Activated naive CD4-positive, alpha-beta T cell treated with Interleukin-2 at 50 U/mL for 16 hours (primary cell): ENCODE measurements at regions not wholly inside any gene's neighbourhood (a gene's known extent, or its start where the extent isn't known, plus 50 kb on each side); places are given as distances from the start of the nearest gene placed in this dataset.
"Not testable (repeated sequence)": the region's sequence is repeated elsewhere in the genome, so short reads cannot be mapped to it uniquely, and the experiment has no call there.

Experiments used
- DNase-seq: peaks from one replicate; pipeline ENCODE4 v3.0.0-alpha.2; 2020

DNA sequence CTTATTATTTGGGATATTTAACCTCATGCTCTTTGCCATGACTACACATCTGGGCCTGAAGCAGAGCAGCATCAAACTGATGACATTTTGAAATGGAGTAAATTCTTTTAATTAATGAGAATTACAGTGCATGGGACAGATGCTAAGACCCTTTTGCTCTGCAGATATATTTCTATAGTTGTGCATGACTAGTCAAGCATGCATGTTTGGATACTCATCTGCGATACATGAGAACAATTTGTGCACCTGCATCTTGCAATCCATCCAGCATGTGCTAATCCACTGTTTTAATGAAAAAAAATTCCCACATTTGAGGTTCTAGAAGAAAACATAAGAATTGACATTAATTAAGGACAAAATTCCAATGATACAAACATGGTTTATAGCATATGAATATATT lies 1047.6 kb upstream of the ACO1 start:
- no peak for DNase-seq

DNA sequence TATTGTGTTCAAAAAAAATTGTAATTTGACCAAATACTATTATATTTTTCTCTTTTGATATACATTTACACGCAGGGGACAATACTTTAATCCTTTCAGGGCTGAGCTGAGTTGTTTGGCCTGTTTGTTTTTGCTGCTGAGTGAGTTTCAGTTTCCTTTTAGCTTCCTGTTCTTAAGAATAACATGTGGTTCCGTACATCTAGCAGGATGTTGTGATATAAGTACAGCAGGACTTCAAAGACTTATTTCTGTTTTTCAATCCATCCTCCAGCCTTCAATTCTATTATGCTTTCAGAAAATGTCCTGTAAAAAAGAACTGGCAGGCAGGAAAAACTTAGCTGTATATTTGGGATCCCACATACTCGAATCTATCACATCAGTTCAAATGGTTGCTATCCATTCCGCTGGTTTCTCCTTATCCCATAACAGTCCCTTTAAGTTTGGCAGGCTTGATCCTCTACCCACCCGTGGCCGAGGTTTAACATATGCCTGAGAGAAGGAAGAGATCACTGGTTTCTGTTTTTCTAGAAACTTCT lies 1037.3 kb upstream of the ACO1 start:
- no peak for DNase-seq

DNA sequence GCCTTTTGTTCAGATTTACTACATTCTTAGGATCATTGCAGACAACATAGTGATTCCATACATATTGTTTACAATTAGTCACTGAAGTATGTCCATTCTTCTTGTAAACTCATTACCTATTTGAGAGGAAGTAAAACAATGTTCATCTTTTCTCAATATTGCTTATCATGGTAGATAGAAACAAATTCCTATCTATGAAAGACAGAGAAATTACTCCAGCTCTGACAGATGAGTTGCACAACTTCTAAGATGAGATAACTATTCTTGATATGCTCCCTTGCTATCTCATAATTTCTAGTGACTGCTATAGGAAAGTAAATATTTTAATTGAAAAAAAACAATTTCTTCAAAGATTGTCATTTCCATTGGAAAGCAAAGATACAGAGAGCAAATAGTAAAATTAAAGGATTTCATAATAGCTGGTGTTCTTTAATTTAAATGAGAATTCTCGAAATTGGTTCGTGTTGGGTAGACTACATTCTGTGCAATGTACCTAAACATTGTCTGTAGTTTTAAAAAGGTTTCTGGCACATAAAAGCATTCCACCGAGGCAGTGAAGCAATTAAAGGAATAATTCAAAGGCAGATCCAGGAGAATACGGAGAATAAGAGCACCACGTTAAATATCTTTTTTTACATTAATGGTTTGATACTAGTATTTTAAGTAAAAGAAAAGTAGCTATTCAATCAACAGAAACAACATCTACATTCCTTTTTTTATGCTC lies 1029.1 kb upstream of the ACO1 start:
- DNase-seq, result no peak

DNA sequence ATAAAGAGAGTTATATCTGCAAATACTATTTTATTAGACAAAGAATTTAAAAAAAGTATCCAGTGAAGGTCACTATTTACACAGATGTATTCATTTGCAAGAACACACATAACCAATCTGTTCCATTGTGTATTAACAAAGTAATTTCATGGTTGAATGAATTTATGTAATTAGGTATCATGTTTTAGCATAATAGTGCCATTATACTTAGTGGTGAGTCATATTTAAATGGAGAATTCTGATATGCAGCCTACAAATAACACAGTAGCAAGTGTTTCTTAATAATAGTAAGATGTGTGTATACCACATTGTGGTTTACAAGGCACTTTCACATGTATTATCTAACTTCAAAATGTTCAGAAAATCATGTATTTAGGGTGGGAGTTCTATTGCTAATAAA lies 1028.5 kb upstream of the ACO1 start:
- DNase-seq, result no peak

DNA sequence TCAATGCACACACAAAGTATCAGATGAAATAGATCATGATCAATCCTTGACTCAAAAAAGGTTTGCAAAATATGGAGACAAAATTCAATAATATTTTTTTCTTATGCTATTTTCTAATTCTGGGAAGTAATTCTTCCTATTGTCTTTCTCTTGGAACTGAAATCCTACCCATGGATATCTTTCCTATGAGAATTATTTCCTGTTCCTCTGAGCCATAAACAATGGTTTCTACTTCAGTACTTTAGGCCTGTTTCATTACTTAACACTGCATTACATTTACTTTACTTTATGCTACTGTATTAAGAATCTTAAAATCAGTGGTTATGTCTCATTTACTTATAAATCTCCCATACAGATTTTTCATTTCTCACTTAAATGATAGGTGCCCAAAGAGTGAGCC lies 1025.4 kb upstream of the ACO1 start:
- DNase-seq, result no peak

DNA sequence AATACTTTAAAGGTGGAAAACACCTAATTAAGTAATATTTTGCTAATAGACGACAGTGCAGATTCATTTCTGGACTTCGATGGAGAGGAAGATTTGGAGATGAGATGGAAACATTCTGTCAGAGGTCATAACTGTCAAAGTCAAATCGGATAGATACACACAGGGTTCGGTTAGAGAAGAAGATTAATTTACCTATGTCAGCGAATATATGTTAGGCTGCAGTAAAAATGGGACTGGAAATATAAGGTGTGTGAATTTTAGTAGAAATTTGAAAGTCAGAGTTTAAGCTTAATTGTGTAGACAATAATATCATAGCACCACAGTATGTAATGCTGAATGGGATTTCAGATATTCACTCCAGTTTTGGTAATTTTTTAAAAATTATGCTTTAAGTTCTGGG lies 1020.3 kb upstream of the ACO1 start:
- no peak for DNase-seq

DNA sequence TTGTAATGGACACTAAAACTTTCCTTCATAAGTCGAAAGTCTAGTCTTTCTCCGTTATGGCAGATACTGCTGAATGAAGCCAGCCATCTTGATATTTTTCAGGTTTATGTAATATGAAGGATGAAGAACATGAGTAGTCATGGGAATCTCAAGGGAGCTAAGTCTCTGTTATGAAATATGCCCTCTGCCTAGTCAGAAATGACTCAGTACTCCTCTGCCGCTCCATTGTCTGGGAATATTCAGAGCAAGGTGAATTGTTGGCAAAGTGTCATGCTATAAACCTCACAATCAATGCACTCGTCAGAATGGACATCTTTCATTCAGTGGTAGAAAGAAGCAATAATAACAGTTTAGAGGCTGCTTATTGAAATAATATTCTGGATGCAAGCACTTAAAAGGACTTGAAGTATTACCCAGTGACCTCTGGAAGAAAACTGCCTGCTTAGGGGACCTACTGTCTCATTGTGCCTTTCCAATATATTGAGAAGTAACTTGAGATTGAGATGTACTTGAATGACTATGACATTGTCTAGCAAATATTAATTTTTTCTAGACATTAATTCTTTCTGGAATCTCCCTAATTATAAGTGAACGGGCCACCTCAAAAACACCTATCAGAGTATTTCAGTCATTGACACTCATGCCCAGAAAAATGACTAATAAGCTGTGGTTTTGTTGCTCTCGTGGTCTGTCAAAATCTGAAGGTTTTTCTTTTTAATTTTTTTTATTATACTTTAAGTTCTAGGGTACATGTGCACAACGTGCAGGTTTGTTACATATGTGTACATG lies 1011.5 kb upstream of the ACO1 start:
- no peak for DNase-seq

DNA sequence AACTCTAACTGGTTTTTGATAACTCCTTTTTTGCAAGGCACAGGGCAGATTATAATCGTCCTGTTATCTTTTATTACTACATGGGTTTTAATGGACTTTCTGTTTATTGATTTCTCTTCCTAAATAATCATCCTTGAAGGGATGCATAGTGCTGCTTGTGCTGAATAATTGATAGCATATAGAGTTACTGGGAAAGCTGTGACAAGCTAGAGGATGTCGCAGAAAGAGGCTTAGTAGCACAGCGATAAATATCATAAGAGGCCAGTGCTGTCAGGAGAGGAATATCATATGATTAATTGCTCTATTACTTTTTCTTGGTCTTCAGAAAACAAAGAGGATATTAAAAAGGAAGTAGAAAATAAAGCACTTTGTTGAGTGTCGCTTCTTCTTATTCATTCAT lies 1007.1 kb upstream of the ACO1 start:
- no peak for DNase-seq

DNA sequence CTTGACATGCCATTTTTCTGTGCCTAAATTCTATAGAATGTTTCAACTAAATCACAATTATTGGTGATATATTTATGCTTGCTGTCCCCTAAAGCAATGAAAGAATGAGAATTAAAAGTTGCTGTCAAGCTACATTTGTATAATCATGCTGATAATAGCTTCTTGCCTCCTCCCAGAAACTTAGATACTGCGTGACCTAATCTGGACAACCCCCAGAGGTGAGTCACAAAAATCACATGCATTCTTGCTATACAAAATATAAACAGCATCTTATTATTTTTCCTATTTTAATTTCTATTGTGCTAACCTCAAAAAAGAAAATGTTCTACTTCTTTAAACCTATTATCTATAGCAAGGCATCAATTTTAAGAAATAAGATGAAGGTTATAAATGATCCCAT lies 995.8 kb upstream of the ACO1 start:
- no peak for DNase-seq

DNA sequence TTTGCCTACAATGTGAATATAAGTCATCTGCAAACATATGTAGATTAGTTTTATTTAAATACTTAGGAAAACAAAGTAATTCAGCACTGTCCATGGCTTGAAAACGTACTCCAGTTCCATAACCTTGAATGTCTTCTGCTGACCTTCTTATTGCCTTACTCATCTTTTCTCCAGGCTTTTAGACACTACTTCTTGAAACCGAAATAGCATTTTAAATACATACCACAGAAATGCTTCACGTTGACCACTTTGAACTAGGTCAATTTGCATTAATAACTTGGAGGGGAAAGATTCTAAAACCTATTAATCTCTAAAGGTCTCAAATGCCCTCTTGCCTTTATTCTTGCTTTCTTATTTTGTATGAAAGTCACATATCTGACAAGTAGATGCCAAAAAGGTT lies 995.4 kb upstream of the ACO1 start:
- DNase-seq, result no peak

DNA sequence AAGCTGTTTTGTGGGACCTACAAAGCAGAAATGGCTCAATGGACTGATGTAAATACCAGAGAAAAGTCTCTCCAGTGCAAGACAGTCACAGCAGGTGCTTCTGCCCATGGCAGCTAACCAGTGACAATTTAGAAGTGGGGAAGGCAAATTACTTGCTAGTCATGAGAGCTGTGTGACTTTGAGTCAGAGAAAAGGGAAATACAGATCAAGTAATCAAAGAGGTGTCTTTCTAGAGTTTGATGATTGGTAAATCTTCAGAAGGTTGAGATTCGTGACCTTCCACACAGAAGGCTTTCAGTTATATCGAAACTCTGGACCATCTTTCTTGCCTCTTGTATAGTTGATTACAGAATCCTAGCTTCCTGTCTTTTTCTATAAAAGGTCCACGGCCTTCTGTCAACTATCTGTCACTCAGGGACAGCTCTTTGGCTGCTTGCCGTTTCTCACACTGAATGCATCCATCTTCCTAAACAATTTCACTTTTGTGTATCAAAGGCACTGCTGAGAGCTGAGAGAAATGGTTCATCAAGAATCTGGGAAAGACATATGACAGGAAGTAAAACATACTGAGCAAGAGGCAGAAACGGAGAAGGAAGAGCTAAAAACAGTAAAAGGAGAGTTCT lies 993.9 kb upstream of the ACO1 start:
- DNase-seq, result no peak

DNA sequence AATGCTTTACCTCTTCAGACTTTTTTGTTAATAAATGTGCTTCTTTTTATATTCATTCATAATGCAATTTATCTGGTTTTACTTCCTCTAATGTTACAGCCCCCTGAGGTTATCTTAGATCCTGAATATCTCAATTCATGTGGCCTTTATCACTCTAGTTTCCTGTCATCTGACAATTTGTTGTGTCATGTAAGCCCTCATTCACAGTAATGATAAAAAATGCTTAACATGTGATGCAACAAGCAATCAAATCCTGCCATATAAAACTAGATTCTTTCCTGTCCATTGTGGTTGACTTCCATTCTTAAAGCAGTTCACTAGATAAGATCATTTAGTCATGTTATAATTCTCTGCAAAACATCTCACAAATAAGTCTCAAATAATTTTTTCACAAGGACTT lies 991.2 kb upstream of the ACO1 start:
- no peak for DNase-seq

DNA sequence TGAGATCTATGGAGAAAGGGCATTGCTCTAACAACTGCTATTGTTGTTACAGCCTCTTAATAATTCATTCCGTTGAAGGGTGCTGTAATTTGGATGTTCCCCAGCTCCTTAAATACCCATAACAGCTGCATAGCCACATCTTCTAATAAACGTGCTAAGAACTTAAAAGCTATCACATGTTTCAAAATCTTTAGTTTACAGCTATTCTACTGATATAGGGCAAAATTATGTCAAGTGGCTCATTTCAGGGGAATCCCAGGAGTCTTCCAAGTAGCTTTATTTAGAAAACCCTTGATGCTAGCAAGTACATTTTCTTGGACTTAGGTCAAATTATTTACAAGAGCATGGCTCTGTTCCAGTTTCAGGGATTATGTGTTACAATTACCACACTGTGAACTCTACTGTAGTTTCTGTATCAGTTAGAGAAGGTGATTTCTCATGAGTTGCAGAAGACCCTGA lies 990.4 kb upstream of the ACO1 start:
- DNase-seq, result no peak

DNA sequence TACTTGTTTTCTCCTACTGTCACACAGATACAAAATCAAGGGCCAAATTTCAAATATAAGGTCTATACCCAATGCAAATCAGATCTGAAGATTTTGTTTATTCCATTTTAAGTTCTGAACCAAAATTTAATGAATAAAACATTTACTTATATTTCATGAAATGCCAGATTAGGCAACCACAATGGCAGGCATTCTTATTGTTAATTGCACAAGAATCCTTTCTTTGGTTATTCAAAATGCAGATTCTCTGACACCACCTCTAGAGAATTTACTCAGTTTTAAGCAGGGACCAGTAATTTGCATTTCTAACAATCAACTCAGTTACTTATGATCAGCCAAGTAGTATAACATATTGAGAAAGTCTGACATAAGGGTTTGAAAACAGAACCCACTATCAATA lies 972.4 kb upstream of the ACO1 start:
- DNase-seq, result no peak

DNA sequence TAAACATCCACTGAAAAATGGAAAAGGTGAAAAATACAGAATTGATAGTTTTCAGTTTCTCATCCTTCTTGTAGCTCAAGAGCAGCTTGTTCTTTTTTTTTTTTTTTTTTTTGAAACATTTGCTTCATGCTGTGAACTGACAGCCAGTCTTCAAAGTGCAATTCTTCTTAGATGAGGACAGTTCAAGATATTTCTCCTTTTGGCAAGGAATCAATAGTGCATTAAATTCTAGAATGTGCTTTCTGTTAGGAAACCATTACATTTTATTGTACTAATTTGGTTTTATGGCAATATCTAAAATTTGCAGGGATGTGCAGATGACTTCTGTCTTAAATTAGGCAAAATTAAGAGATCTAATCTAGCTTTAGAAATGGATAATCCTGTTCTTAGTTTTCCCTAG lies 969.3 kb upstream of the ACO1 start:
- DNase-seq, result no peak

DNA sequence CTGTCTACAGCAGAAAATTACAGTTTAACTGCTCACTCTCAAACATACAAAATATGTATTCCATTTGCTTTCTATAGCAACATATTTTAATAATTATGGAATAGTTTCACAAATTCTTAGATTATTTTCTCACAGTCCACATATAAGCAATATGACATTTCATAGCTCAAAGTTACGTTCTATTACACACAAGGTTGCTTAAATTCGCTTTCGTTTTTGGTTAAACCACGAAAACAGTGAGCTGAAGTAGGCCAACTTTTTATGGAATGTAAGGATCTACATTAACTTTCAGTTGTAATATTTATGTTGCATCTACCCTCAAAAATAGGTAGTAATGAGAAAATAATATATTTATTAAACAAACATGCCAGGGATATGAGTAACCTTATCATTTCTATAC lies 966.0 kb upstream of the ACO1 start:
- DNase-seq, result no peak

DNA sequence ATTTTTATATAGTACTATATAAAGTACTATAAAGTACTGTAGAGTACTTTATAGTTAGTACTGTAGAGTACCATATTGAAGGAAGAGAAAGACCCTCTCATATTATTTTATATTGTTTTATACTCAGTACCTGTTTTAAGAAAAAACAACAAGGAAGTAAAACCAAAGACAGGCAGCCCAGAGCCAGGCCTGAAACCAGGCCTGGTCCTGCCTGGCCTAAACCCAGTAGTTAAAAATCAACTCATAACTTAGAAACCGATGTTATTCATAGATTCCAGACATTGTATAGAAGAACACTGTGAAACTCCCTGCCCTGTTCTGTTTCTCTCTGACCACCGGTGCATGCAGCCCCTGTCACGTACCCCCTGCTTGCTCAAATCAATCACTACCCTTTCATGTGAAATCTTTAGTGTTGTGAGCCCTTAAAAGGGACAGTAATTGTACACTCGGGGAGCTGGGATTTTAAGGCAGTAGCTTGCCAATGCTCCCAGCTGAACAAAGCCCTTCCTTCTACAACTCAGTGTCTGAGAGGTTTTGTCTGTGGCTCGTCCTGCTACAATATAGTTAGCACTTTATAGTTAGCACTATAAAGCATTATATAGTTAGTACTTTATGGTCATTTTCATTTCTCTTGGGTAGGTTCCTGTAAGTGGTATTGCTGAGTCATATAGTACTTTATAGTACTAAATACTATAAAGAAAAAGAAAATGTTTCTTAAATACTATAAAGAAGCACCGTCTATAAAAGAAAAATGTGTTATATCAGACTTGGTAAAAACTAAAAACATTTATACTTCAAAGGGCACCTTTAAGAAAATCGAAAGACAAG lies 940.6 kb upstream of the ACO1 start:
- DNase-seq, result not testable (repeated sequence)

DNA sequence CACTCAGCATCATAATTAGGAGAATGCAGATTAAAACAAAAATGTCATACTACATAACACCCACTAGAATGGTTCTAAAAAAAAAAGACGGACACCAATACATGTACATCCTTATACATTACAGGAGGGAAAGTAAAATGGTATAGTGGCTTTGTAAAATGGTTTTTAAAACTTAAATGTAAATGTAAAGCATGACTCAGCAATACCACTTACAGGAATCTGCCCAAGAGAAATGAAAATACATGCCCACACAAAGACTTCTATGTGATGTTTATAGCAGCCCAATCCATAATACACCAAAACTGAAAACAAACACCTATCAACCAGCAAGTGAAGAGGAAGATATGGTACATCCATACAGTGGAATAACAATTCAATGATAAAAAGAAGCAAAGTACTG lies 939.1 kb upstream of the ACO1 start:
- no peak for DNase-seq

DNA sequence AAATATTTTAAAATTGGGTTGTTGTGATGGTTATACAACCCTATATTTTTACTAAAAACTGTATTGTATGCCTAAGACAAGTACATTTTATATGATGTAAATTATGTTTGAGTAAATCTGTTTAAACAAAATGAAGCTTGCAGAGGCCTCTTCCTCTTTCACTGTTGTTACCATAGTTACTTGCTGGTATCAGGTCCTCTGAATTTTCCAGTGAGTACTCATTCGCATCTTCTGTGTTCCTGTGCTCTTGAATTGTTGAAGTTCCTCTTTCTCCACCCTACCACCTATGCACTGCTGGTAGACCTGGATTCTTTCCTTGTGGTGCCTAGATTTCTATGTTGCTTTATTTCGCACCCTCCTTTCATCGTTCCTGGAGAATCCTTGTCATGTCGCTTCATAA lies 938.5 kb upstream of the ACO1 start:
- DNase-seq, result no peak

DNA sequence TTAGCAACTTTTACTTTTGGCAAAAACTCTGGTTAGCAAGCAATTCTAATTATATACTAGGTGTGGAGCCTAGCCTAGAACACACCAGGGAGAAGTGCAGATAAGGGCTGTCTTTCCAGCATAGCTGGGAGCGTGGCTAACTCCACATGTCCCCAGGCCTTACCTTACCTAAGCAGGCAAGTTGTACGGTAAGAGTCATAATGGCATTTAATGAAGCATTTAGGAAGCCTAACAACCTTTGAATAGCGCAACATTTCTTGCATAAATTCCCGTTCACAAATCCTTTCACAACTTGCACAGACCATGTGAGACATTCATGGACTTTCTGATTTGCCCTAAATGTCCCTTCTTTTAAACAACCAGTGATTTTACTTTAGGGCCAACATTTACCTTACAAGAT lies 917.4 kb upstream of the ACO1 start:
- DNase-seq, result no peak

DNA sequence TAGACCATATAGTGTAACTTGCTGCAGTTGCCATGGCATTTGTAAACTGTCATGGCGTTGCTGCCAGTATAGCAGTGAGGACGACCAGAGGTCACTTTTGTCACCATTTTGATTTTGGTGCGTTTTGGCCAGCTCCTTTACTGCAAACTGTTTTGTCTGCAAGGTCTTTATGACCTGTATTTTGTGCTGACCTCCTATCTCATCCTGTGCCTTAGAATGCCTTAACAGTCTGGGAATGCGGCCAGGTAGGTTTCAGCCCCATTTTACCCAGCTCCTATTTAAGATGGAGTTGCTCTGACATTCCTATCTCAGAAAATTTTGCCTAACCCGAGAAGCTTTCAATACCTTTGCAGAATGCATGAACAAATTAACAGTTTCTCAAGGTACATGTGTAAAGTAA lies 914.4 kb upstream of the ACO1 start:
- no peak for DNase-seq

DNA sequence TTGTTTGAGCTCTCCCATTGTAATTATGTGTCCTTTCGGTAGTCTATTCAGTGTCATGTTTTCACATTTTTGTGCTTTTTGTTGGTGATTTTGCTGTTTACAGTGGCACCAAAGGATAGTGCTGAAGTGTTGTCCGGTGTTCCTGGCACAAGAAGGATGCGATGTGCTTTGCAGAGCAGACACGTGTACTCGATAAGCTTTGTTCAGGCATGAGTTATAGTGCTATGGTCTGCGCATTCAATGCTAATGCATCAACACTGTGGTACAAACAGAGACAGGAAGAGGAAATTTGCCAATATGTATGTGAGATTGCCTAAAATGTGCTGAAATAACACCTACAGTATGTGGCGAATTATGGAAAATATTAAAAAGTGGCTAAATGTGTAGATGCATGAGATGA lies 913.4 kb upstream of the ACO1 start:
- DNase-seq, result no peak

DNA sequence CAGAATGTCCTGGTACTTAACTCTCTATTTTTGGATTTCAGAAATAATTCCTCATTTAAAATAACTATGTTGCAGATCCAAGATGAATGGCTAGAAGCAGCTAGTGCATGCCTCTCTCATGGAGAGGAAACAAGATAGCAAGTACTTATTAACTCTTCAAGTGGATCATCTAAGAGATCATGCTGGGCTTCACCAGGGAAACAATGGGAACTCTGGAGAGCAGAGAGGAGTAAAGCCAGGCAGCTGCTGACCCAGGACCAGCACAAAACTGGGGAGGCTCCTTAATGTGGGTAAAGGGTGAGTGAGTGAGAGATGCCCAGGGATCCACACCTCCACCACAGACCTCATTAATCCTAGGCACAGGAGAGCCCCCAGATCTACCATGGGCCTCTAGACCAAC lies 897.8 kb upstream of the ACO1 start:
- no peak for DNase-seq
